Fibroblast of skin of left quadriceps (primary cell): ENCODE measurements at regions not wholly inside any gene's neighbourhood (a gene's known extent, or its start where the extent isn't known, plus 50 kb on each side); places are given as distances from the start of the nearest gene placed in this dataset.

Experiments used
- DNase-seq, 2 experiments: peaks; one replicate each; pipeline ENCODE4 v3.0.0-alpha.2; 2013; ENCODE audit warnings: low read depth in 2 of 2

DNA sequence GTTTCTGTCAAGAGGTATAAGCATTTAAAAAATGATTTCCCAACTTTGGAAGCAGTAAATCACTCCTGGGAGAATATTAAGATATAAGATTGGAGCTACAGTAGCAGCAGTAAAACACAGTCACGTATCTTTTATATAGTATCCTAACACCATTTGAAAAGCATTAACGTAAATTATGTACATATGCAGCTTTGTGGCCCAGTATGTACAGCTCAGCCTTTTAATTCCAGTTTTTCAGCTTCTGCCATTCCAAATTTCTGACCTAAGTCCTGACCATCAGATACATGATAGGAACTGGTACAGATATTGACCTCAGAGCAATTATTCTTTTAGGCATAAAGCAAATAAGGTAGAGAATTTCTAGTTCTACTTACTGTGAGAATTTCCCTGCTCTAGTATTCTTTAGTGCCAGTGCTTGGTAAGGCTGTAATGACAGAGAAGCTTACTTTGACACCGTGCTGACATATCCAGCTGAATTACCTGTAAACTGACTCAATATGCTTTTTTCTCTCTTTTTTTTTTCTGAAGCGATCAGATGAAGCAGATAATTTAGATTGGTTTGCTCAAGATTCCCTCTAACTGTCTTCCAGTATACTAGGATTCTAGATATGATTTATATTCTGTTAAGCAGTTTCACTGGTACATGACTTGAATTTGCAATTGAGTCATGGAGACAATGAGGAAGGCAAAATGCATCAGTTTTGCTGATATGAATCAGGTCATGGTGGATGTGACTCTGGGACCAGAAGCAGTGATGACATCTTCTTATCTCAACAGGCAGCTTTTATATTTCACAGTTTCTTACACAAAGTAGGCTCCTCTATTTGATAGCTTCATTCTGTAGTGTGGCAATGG lies 703.6 kb downstream of the SLITRK6 start:
- DNase-seq, result no peak

- DNase-seq, result no peak
Observed at GRCh38 chr13:85093808-85094207, 705.4 kb downstream of the SLITRK6 start.

DNA sequence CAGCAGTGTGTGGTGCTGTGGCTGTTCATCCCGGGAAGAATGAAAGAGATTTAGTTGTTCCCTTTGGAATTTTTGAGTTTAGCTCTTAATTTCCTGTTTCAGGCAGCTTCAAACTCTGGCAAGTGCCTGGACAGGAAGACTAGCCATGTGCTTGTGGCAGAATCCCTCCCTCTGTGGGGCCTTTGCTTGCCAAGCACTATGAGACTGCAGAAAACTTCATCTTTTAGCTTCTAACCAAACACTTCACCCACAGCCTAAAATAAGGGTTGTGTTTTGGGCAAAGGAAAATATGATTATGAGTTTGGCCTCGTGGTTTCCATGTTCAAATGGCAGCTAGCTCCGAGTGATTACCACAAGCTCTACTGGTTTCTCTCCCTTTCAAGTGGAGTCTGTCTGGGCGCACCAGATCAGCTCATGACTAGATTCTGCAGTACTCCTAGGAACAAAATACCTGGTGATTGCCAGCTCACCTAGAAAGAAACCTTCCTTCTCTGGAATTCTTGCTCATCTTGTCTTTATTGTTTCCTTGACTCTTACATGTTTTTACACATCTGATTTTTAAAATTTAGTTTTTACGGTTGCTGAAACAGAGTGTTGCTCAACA lies 707.5 kb downstream of the SLITRK6 start:
- no peak for DNase-seq

DNA sequence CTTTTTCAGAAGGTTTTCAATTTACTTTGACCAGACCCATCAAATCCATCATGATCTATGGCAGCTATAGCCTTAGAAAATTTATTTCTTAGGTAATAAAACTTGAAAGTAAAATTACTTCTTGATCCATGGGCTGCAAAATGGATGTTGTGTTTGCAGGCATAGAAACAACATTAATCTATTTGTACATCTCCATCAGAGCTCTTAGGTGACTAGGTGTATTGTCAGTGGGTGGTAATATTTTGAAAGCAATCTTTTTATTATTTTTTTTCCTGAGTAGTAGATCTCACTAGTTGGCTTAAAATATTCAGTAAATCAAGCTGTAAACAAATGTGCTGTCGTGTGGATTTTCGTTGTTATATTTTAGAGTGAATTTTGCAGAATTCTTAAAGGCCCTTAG lies 710.0 kb downstream of the SLITRK6 start:
- no peak for DNase-seq

GRCh38 chr13:85080691-85081090 lies 718.5 kb downstream of the SLITRK6 start:
- DNase-seq, result no peak

- no peak for DNase-seq
Observed at GRCh38 chr13:85076343-85076742, 722.9 kb downstream of the SLITRK6 start.

GRCh38 chr13:85074543-85075313 lies 724.5 kb downstream of the SLITRK6 start:
- no peak for DNase-seq

GRCh38 chr13:85068231-85068630 lies 731.0 kb downstream of the SLITRK6 start:
- DNase-seq, result no peak

- DNase-seq, result no peak
Observed at GRCh38 chr13:85040215-85040614, 759.0 kb downstream of the SLITRK6 start.

GRCh38 chr13:85031771-85032170 lies 767.4 kb downstream of the SLITRK6 start:
- DNase-seq, result no peak

- DNase-seq, result no peak
Observed at GRCh38 chr13:85028035-85028434, 771.2 kb downstream of the SLITRK6 start.

DNA sequence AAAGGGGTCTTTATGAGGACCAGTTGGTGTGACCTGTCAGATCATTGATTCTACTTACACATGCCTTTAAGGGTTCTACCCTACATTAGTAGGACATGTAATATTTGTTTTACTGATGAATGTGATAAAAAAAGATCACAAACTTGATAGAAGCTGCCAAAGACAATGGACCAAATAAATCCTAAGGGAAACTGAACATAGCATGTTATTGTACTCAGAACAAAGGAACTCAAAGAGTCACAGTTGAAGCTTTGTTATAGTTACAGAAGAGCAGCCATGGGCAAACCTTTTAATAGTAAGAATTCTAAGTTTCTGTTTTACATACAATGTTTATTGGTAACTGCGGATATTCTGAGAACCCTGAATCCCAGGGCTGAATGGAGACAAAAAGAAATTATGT lies 780.1 kb downstream of the SLITRK6 start:
- no peak for DNase-seq

- DNase-seq, result no peak
Observed at GRCh38 chr13:85013006-85013405, 786.2 kb downstream of the SLITRK6 start.

GRCh38 chr13:85009447-85009846 lies 789.8 kb downstream of the SLITRK6 start:
- DNase-seq, result no peak

DNA sequence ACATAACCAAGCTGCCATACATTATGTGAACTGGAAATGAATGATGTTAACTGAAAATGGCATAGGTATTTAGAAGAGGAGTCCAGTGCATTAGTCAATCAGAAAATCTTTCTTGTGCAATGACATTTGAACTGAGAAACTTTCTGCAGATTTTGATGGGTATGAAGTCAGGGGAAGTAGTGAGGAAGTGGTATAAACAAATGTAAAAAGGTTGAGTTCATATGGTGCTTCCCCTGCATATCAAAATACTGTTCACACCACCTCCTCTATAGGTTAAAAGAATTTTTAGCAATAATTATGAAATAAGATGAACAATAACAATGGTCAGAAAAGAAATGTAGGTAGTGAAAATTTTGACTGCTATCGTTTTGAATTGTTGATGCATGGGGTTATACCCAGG lies 800.0 kb downstream of the SLITRK6 start:
- DNase-seq, result no peak

- DNase-seq, result no peak
Observed at GRCh38 chr13:84998681-84999080, 800.5 kb downstream of the SLITRK6 start.

DNA sequence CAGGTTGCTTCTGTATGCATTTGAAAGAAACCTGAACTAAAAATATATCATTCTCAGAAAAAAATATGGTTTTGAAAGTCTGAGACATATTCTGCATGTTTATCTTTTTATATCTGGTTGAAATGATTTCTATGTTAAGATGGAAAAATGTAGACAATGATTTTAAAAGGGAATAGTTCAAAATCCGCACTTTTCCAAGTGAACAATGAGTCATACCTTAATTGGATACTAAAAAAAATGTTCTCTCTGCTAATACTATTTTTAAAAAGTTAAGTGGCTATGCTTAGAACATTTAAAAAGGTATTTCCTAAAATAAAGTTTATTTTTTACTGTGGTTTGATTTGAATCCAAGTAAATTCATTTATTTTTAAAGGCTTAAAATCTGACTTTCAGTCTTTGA lies 801.4 kb downstream of the SLITRK6 start:
- DNase-seq, result no peak

GRCh38 chr13:84994582-84994981 lies 804.6 kb downstream of the SLITRK6 start:
- DNase-seq, result no peak

GRCh38 chr13:84985860-84986259 lies 813.4 kb downstream of the SLITRK6 start:
- DNase-seq, result no peak

- DNase-seq, result no peak
Observed at GRCh38 chr13:84983321-84983720, 815.9 kb downstream of the SLITRK6 start.

GRCh38 chr13:84980571-84980970 lies 818.6 kb downstream of the SLITRK6 start:
- no peak for DNase-seq

DNA sequence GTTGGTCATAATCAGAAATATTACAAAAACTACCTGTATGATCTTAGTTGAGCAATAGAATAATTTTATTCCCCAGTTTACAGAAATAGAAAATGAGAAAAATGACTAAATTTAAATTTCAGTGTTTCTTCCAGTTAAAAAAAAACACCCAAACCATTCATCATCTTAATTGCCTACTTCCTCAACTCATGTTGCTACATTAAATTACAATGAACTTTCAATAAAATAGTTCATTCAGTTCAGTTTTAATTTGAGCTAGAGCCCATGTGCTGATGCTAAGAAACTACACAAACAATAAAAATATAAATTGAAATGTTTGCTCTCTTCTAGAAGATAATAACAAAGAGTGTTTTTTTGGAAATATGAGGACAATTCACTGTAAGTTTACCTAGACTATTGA lies 820.4 kb downstream of the SLITRK6 start:
- DNase-seq, result no peak

DNA sequence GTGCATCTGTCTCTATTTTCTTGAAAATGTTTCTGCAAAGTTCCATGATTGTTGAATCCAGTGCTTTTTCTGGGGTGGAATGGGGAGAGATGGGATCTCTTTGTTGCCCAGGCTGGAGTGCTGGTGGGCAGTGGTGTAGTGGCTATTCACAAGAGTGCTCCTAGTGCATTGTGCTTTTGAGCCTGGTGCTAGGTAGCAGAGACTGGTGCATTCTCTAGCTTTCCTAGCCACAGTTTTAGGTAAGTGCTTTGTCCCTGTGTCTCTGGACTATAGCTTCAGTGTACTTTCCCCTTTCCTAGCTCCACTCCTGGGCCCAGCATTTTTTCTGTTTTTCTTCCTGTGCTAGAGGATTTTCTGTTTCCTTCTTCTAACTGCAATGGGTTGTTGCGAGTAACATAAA lies 825.6 kb downstream of the SLITRK6 start:
- DNase-seq, result no peak
